GM19324 (cell line): ENCODE measurements at regions not wholly inside any gene's neighbourhood (a gene's known extent, or its start where the extent isn't known, plus 50 kb on each side); places are given as distances from the start of the nearest gene placed in this dataset.
"Not testable (repeated sequence)": the region's sequence is repeated elsewhere in the genome, so short reads cannot be mapped to it uniquely, and the experiment has no call there.

Source experiments
- ATAC-seq: cut with Tn5 transposase; IDR thresholded peaks from one replicate; pipeline ENCODE4 v1.9.1; 2021; ENCODE audit warnings: mild to moderate bottlenecking, moderate library complexity; ENCODE audit not compliant: unreplicated experiment, low FRiP score

DNA sequence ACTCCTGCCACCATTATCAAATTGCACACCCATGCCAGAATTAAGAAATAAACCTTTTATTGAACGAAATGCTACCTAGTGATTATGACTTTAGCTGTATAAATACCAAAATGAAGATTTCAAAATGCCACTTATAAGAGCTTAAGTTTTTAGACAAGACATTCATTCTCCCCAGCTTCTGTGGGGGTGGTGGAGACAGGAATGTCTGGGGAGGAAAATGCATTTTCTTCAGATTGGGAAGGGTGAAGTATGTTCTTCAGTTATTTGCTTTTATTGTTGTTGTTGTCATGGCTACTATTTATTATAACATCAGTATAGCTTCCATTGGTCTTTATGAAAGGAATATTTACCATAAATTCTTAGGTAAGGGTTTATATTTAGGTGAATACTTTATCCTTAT, 132.7 kb upstream of the GMNC start:
- ATAC-seq = no peak

DNA sequence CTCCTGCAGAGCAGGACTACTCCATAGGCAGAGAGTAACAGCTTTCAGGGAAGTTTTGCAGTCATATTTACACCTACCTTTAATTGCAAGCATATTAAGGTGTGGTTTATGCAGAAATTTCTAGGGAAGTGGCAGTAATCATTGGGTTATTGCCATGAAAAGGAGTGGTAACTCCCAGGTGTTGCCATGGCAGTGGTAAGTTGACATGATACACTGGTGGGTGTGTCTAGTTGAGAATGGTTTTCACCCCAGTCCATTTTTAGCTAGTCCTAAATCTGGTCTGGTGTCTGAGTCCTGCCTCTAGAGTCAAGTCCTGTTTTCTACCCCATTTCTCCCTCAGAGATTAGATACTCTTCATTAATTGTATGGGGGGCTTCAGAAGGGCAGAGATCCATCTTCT, 128.4 kb upstream of the GMNC start:
- no peak for ATAC-seq

DNA sequence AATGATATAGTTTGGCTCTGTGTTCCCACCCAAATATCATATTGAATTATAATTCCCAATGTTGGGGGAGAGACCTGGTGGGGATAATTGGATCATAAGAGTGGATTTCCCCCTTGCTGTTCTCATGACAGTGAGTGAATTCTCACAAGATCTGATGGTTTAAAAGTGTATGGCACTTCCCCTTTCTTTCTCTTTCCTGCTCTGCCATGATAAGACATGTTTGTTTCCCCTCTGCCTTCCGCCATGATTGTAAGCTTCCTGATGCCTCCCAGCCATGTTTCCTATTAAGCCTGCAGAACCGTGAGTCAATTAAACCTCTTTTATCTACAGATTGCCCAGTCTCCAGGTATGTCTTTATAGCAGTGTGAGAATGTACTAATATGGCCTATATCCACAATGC, 126.7 kb upstream of the GMNC start:
- no peak for ATAC-seq

GRCh38 chr3:190988102-190988501, 125.6 kb upstream of the GMNC start:
- no peak for ATAC-seq

DNA sequence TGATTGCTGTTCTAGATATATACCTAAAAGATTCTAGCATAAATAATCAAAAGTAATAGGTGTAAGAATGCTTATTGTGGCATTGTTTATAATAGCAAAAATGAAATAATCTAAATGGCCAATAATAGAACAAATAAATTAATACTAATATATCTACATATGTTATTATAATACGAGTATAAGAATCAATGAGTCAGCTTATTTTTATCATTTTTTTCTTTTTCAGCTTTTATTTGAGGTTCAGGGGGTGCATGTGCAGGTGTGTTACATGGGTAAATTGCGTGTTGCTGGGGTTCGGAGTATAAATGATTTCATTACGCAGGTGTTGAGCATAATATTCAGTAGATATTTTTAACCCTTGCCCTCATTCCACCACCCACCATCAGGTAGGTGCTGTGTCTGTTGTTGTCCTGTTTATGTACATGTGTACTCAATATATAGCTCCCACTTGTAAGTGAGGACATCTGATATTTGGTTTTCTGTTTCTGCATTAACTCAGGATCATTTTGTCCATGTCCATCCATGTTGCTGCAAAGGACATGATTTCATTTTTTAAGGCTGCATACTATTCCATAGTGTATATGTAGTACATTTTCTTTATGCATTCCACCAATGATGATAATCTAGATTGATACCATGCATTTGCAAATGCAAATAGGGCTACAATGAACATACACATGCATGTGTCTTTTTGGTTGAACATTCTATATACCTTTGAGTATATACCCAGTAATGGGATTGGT, 122.2 kb upstream of the GMNC start:
- no peak for ATAC-seq

DNA sequence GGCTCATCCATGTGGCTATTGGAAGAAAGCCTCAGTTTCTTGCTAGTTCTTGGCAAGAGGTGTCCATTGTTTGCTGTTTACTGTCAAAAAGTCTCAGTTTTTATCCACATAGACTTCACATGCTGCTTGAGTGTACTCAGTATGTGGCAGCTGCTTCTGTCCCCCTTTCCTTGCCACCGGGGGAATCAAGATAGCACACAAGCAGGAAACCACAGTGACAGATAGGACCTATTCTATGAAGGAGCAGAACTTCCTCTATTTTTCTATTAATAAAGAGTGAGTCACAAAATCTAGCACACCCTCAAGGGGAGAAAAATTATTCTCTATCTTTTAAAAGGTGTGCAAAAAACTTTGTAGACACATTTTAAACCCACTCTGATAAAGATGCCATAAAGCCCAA, 121.4 kb upstream of the GMNC start:
- no peak for ATAC-seq

DNA sequence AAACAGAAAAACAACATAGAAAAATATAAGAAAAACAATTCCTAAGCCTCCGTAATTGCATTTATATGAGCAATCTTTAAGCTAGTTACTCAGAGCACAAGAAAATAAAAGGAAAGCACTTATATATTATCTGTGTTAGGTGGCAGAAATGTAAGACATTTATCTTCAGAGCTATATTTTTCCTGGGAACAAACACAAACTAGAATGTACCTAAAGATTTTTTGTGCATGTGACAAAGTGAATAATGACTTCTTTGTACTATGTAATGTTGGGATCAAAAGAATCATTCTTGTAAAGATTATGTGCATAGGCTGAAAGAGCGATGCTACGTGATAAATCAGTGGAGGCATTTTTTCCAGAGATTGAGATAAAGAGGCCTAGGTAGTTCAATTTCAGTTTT, 111.3 kb upstream of the GMNC start:
- ATAC-seq = no peak

- ATAC-seq = no peak
Measured at GRCh38 chr3:190972840-190973270, 110.4 kb upstream of the GMNC start.

- ATAC-seq = no peak
Measured at GRCh38 chr3:190972196-190972595, 109.7 kb upstream of the GMNC start.

GRCh38 chr3:190970560-190970959, 108.1 kb upstream of the GMNC start:
- ATAC-seq = no peak

- ATAC-seq = no peak
Measured at GRCh38 chr3:190968616-190969015, 106.1 kb upstream of the GMNC start.

DNA sequence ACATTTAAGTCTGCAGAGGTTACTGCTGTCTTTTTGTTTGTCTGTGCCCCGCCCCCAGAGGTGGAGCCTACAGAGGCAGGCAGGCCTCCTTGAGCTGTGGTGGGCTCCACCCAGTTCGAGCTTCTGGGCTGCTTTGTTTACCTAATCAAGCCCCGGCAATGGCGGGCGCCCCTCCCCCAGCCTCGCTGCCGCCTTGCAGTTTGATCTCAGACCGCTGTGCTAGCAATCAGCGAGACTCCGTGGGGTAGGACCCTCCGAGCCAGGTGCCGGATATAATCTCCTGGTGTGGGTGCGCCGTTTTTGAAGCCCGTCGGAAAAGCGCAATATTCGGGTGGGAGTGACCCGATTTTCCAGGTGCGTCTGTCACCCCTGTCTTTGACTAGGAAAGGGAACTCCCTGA, 102.4 kb upstream of the GMNC start:
- ATAC-seq = not testable (repeated sequence)

GRCh38 chr3:190959077-190959476, 96.6 kb upstream of the GMNC start:
- ATAC-seq = no peak

GRCh38 chr3:190941694-190942260, 79.3 kb upstream of the GMNC start:
- no peak for ATAC-seq

DNA sequence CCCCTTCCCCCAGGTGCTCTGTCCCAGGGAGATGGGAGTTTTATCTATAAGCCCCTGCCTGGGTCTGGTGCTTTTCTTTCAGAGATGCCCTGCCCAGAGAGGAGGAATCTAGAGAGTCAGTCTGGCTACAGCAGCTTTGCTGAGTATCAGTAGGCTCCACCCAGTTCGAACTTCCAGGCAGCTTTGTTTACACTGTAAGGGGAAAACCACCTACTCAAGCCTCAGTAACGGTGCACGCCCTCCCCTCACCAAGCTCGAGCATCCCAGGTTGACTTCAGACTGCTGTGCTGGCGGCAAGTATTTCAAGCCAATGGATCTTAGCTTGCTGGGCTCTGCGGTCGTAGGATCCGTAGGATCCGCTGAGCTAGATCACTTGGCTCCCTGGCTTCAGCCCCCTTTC, 72.1 kb upstream of the GMNC start:
- ATAC-seq = not testable (repeated sequence)

- no peak for ATAC-seq
Measured at GRCh38 chr3:190926619-190927018, 64.1 kb upstream of the GMNC start.

DNA sequence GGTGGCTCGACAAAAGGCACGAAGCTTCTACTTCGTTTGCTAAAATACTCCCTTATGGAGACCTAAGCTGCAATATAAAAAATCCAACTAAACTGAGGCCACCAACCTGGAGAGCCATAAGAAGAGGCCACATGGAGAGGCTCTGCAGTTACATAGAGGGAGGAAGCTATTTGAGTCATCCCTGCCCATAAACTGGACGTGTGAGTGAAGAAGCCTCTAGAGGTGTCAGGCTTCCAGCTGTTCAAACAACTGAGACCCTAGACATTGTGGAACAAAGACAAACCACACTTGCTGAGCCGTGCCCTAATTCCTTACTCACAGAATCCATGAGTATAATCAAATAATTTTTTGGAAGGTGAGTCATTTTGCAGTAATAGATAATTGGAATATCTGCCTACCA, 50.2 kb upstream of the GMNC start:
- ATAC-seq = no peak
